ENCODE measurements at regions not wholly inside any gene's neighbourhood (a gene's known extent, or its start where the extent isn't known, plus 50 kb on each side); places are given as distances from the start of the nearest gene placed in this dataset.

DNA sequence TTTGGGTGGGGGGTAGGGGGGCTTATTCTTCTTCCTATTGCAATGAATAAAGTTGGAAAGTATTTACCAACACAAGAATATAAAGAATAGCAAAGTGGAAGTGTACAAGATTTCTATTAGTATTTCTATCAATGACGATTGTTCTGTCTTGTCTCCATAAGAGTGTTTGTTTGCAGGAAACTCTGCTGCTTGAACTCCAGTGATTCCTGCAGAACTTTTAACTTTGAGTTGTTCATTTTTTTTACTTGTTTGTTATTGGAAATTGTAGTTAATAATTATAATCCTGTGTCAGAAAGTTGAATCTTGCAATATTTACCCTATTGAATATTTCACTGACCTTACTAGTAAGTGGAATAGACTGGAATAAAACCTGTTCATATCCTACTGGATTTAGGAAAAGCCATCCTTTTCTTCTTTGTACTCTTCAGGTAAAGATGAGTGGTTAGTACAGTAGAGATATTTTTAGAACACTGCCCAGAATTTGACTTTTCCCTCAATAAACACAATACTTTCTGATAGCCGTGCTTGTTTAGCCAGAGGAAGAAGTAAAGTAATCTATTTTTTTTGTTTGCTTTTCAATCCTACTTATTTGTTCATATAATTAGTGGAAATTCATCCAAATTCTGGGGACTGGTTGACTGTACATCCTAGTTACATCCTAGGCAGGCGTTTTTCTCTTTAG is 340.4 kb downstream of the TENT4A start:
- TF ChIP-seq EZH2 (IDR thresholded peaks at IDR 0.05; ENCODE audit: borderline replicate concordance, low read length), result no peak
- TF ChIP-seq, protein P1, sequence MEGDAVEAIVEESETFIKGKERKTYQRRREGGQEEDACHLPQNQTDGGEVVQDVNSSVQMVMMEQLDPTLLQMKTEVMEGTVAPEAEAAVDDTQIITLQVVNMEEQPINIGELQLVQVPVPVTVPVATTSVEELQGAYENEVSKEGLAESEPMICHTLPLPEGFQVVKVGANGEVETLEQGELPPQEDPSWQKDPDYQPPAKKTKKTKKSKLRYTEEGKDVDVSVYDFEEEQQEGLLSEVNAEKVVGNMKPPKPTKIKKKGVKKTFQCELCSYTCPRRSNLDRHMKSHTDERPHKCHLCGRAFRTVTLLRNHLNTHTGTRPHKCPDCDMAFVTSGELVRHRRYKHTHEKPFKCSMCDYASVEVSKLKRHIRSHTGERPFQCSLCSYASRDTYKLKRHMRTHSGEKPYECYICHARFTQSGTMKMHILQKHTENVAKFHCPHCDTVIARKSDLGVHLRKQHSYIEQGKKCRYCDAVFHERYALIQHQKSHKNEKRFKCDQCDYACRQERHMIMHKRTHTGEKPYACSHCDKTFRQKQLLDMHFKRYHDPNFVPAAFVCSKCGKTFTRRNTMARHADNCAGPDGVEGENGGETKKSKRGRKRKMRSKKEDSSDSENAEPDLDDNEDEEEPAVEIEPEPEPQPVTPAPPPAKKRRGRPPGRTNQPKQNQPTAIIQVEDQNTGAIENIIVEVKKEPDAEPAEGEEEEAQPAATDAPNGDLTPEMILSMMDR (IDR thresholded peaks at IDR 0.05; ENCODE audit: low read length), result no peak
